HAP-1 (cell line): ENCODE measurements at regions not wholly inside any gene's neighbourhood (a gene's known extent, or its start where the extent isn't known, plus 50 kb on each side); places are given as distances from the start of the nearest gene placed in this dataset.

ENCODE experiments used
- DNase-seq, 2 experiments: peaks; one replicate each; pipeline ENCODE4 v3.0.0-alpha.2; 2016 to 2020; ENCODE audit warnings: low spot score in 2 of 2
- H3K27me3 ChIP-seq: fragments of 250-450 bp; sonication (Bioruptor Pico); 2 replicates; pipeline ENCODE4 v1.5.1; 2020; ENCODE audit warnings: low read depth, mild to moderate bottlenecking, moderate library complexity
- H3K36me3 ChIP-seq: fragments of 250-450 bp; sonication (Bioruptor Pico); replicated peaks from 2 replicates; pipeline ENCODE4 v1.5.1; 2020; ENCODE audit warnings: mild to moderate bottlenecking
- H3K4me1 ChIP-seq: fragments of 250-450 bp; sonication (Bioruptor Pico); 2 replicates; pipeline ENCODE4 v1.5.1; 2020; ENCODE audit warnings: mild to moderate bottlenecking
- H3K4me3 ChIP-seq: fragments of 250-450 bp; sonication (Bioruptor Pico); 2 replicates; pipeline ENCODE4 v1.5.1; 2020; ENCODE audit warnings: mild to moderate bottlenecking, moderate library complexity
- H3K9me3 ChIP-seq: fragments of 250-450 bp; sonication (Bioruptor Pico); 2 replicates; pipeline ENCODE4 v1.5.1; 2020; ENCODE audit warnings: mild to moderate bottlenecking, moderate library complexity
- in situ Hi-C: fragments of 300-500 bp; cut with MboI; formaldehyde crosslinking; loops from 3 replicates; pipeline ENCODE4 v1.14.3; 2020; ENCODE audit warnings: low sequenced_read_pairs, inconsistent platforms, mixed read lengths

- no peak overlapping the region for H3K4me3 ChIP-seq
- no peaks in the 10 kb centered on the region for H3K9me3 ChIP-seq
- H3K27me3 ChIP-seq: no peaks in the 10 kb centered on the region
- in situ Hi-C loops: no loop called here
- DNase-seq: no peak
- H3K4me1 ChIP-seq: no peaks in the 10 kb centered on the region
- H3K36me3 ChIP-seq: no peaks in the 10 kb centered on the region
Observed at GRCh38 chr1:57910782-57911181, 486.9 kb upstream of the DAB1 start.

- Histone ChIP-seq H3K9me3 (no peaks in the 10 kb centered on the region), H3K36me3 (no peaks in the 10 kb centered on the region), H3K4me1 (no peaks in the 10 kb centered on the region), H3K27me3 (no peaks in the 10 kb centered on the region), H3K4me3 (no peak overlapping the region)
- no peak for DNase-seq
- in situ Hi-C loops: no loop called here
Observed at GRCh38 chr1:57910305-57910704, 486.4 kb upstream of the DAB1 start.

GRCh38 chr1:57908147-57908890 lies 484.5 kb upstream of the DAB1 start:
- H3K4me1 ChIP-seq: no peaks in the 10 kb centered on the region
- no peaks in the 10 kb centered on the region for H3K36me3 ChIP-seq
- in situ Hi-C loops: no loop called here
- no peaks in the 10 kb centered on the region for H3K9me3 ChIP-seq
- DNase-seq: no peak
- H3K27me3 ChIP-seq: no peaks in the 10 kb centered on the region
- no peak overlapping the region for H3K4me3 ChIP-seq

DNA sequence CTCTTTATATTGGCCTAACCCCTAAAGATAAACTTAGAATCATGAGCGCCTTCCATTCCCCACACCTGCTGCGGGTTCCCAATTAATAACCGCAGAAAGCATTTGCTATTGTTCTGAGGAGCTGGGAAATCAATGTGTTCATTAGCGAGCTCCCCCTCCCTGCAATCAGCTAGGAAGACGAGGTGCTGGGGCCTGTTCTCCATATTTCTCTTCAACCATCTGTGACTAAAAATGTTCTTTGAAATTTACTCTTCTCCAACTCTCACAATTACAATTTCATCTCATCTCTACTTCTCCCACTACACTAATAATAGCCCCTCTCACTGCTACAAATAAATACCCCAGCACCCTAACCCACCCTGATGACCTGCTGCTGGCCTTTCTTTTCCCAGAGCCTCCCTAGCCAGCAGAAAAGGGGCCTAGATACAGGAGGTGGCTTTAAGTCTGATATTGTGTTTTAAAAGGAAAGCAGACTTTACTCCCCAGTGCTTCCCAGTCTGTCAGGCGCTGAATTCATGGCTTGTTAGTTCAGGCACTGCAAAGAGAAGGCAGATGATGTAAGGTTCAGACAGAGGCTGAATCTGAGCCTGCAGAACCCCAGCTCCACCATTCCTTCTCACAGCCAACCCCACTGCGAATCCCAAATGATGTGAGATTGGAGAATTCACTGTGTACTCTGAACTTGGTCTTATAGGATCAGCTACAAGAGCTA lies 477.5 kb upstream of the DAB1 start:
- in situ Hi-C loops: no loop called here
- Histone ChIP-seq H3K4me1 (no peaks in the 10 kb centered on the region), H3K9me3 (no peaks in the 10 kb centered on the region), H3K27me3 (no peaks in the 10 kb centered on the region), H3K4me3 (no peak overlapping the region), H3K36me3 (no peaks in the 10 kb centered on the region)
- DNase-seq: no peak

DNA sequence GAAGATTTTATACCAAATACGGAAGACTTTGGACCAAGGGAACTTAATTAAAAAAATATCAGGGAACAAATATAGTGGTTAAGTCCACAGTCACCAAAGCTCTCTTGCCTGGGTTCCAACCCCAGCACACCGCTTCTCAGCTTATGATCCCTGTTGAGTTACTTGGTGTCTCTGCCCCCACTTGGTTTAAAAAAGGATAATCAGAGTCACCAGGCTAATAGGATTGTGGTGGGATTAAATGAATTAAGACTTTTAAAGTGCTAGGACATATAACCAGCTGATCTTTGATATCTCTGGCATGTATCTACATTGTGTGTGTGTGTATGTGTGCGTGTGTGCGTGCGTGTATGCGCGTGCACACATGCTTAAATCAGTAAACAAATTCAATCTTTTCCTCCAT lies 474.7 kb upstream of the DAB1 start:
- H3K4me3 ChIP-seq: no peak overlapping the region
- in situ Hi-C loops: no loop called here
- no peaks in the 10 kb centered on the region for H3K36me3 ChIP-seq
- DNase-seq: no peak
- no peaks in the 10 kb centered on the region for H3K9me3 ChIP-seq
- no peaks in the 10 kb centered on the region for H3K27me3 ChIP-seq
- no peaks in the 10 kb centered on the region for H3K4me1 ChIP-seq

- Histone ChIP-seq H3K36me3 (no peaks in the 10 kb centered on the region), H3K27me3 (no peaks in the 10 kb centered on the region), H3K9me3 (no peaks in the 10 kb centered on the region), H3K4me3 (no peak overlapping the region), H3K4me1 (no peaks in the 10 kb centered on the region)
- DNase-seq: no peak
- in situ Hi-C loops: no loop called here
Observed at GRCh38 chr1:57897581-57897980, 473.7 kb upstream of the DAB1 start.

DNA sequence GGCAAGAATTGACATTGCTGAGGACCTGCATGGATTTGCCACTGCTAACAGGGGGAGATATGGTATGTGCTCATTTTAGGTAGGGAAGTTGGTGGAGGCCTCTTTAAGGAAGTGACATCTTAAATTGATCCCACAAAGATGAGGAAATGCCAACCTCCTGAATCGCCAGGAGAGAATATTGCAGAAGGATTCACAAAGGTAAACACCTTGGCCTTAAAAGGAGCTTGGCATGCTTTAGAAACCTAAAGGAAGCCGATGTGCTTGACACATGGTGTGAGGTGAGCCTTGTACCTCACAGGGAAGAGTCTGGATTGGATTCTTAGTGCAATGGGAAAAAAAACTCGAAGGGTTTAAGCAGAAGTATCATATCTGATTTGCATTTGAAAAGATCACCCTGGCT lies 470.5 kb upstream of the DAB1 start:
- in situ Hi-C loops: no loop called here
- no peaks in the 10 kb centered on the region for H3K9me3 ChIP-seq
- no peak overlapping the region for H3K4me3 ChIP-seq
- H3K4me1 ChIP-seq: no peaks in the 10 kb centered on the region
- no peak for DNase-seq
- H3K27me3 ChIP-seq: no peaks in the 10 kb centered on the region
- no peaks in the 10 kb centered on the region for H3K36me3 ChIP-seq

- H3K4me1 ChIP-seq: no peaks in the 10 kb centered on the region
- no peaks in the 10 kb centered on the region for H3K27me3 ChIP-seq
- H3K36me3 ChIP-seq: no peaks in the 10 kb centered on the region
- no peaks in the 10 kb centered on the region for H3K9me3 ChIP-seq
- DNase-seq: no peak
- no peak overlapping the region for H3K4me3 ChIP-seq
- in situ Hi-C loops: no loop called here
Observed at GRCh38 chr1:57889676-57890320, 465.9 kb upstream of the DAB1 start.

DNA sequence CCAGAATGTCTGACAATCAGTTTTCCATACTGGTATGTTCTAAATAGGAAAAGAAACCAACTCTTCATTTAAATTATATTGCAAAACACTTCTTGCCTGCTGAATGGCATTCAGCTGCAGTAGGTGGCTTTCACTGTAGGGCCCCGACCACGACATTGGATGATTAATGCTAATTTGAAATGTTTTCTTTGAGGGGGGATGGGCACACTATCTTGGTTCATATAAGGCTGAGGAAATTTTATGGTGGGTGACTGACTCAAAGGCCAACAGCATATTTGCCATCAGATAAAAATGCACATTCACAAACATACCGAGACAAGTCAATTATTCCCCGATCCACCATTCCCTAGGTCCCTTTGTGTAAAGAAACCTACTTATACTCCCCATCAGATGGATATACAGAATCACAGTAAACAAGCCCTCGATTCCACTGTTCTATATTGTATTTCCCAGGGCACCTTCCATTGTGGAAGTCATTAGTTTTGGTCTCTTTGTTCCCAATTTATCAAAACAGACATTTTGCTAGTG lies 464.2 kb upstream of the DAB1 start:
- in situ Hi-C loops: no loop called here
- no peak for DNase-seq
- H3K4me1 ChIP-seq: no peaks in the 10 kb centered on the region
- no peaks in the 10 kb centered on the region for H3K27me3 ChIP-seq
- H3K9me3 ChIP-seq: no peaks in the 10 kb centered on the region
- no peaks in the 10 kb centered on the region for H3K36me3 ChIP-seq
- H3K4me3 ChIP-seq: no peak overlapping the region

DNA sequence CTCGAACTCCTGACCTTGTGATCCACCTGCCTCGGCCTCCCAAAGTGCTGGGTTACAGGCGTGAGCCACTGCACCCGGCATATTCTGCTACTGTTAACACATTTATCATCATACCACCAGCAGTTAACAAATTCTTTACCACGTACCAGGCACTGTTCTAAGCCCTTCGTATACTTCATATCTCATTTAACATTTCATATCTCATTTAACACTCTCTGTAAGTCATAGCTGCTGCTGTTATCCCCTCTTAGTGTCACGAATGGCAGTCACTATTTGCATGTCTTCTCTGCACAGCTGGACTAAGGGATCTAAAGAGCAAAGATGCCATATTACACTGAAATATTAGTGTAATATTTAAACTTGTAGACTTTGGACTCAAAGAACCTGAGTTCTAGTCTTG lies 462.5 kb upstream of the DAB1 start:
- no peak for DNase-seq

DNA sequence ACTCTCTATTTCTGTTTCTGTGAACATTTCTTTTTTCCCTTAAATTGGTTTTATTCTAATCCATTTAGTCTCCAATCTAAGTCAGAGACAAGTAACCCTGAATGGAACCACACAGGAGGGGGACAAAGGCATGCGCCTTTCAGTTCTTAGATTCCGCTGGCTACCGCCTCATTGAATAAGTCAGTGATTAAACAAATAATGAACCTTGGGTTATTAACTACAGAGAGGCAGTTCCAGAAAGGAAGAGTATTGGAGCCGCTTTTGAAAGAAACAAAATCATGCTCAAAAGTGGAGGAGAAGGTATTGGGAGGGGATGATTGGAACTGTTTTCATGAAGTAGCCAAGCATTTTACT lies 459.8 kb upstream of the DAB1 start:
- Histone ChIP-seq H3K4me1 (no peaks in the 10 kb centered on the region), H3K27me3 (no peaks in the 10 kb centered on the region), H3K4me3 (no peak overlapping the region), H3K36me3 (no peaks in the 10 kb centered on the region), H3K9me3 (no peaks in the 10 kb centered on the region)
- DNase-seq: no peak
- in situ Hi-C loops: no loop called here

More for the DNA sequence above, 462.5 kb upstream of the DAB1 start:
- H3K4me3 ChIP-seq: no peak overlapping the region
- no peaks in the 10 kb centered on the region for H3K27me3 ChIP-seq
- no peaks in the 10 kb centered on the region for H3K36me3 ChIP-seq
- H3K4me1 ChIP-seq: no peaks in the 10 kb centered on the region
- in situ Hi-C loops: no loop called here
- no peaks in the 10 kb centered on the region for H3K9me3 ChIP-seq

DNA sequence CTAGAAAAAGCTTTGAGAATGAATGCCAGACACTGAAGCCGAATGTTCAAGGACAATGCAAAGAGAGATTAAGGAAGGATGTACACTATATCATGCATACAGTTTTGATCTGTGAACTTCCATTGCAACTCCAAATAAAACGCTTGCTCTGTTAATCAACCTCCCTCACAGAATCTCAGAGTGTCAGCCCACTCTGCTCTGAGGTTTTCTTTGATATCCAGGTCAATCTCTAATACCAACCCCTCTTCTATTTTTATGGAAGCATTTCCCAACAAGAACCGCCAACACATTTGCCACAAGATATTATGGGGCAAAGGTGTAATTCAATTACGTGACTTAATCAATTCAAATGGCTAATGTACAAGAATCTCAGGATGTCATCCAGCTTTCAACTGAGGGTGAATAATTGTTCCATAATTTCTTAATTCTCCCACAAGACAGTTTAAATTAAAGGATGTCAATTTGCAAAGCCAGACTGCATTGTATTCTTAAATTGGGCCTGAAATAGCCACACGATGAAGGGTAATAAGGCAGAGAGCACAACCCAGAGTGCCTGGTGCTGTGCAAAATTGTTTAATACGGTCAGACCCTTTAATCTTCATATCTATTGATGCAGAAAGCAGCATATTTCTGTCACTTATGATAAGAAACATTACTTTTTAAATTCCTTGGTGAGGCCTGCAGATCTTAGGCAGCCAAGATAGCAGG lies 459.2 kb upstream of the DAB1 start:
- H3K4me1 ChIP-seq: no peaks in the 10 kb centered on the region
- no peak for DNase-seq
- in situ Hi-C loops: no loop called here
- H3K27me3 ChIP-seq: no peaks in the 10 kb centered on the region
- H3K9me3 ChIP-seq: no peaks in the 10 kb centered on the region
- H3K36me3 ChIP-seq: no peaks in the 10 kb centered on the region
- H3K4me3 ChIP-seq: no peak overlapping the region

- no peaks in the 10 kb centered on the region for H3K27me3 ChIP-seq
- no peaks in the 10 kb centered on the region for H3K4me1 ChIP-seq
- H3K9me3 ChIP-seq: no peaks in the 10 kb centered on the region
- no peak for DNase-seq
- no peak overlapping the region for H3K4me3 ChIP-seq
- in situ Hi-C loops: no loop called here
- no peaks in the 10 kb centered on the region for H3K36me3 ChIP-seq
Observed at GRCh38 chr1:57882072-57882471, 458.2 kb upstream of the DAB1 start.

GRCh38 chr1:57881639-57882038 lies 457.8 kb upstream of the DAB1 start:
- no peaks in the 10 kb centered on the region for H3K36me3 ChIP-seq
- DNase-seq: no peak
- H3K27me3 ChIP-seq: no peaks in the 10 kb centered on the region
- in situ Hi-C loops: no loop called here
- no peaks in the 10 kb centered on the region for H3K9me3 ChIP-seq
- no peak overlapping the region for H3K4me3 ChIP-seq
- no peaks in the 10 kb centered on the region for H3K4me1 ChIP-seq
